ENCODE measurements at regions not wholly inside any gene's neighbourhood (a gene's known extent, or its start where the extent isn't known, plus 50 kb on each side); places are given as distances from the start of the nearest gene placed in this dataset.
"Not testable (repeated sequence)": the region's sequence is repeated elsewhere in the genome, so short reads cannot be mapped to it uniquely, and the experiment has no call there.

DNA sequence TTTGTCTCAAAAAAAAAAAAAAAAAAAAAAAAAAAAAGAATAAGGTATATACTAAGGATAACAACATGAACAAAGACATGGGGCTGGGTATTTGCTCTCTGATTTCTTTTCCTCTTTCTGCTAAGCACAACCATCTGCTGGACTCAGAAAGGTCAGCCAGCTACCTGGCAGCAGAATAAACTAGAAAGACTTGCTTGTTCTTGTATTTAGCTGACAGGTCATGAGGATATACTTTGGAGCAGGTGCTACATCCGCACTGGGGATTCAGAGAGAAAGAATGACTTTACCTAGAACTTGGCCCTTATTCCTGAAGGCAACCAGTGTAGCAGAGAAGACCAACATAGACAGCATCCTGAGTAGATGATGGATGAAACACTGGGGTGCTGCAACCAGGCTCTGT is 550.5 kb downstream of the NTRK3 start:
- H3K9ac ChIP-seq (ENCODE audit: low read length in 2 of 2), result no peak overlapping the region
- no peaks in the 10 kb centered on the region for H3K9me3 ChIP-seq (ENCODE audit: control insufficient read depth in 2 of 2, low read length in 2 of 2)
- H3K36me3 ChIP-seq (ENCODE audit: control insufficient read depth in 2 of 2, insufficient read depth in 2 of 2, low read length in 2 of 2), result no peaks in the 10 kb centered on the region
- H3K4me3 ChIP-seq (ENCODE audit: low read length in 2 of 2), result no peak overlapping the region
- no peaks in the 10 kb centered on the region for H3K4me1 ChIP-seq (ENCODE audit: control insufficient read depth, insufficient read depth, low read length)
- no peak overlapping the region for H3K27ac ChIP-seq (ENCODE audit: low read length)
- H3K27me3 ChIP-seq (ENCODE audit: control insufficient read depth in 1 of 2, insufficient read depth in 2 of 2, low read length in 2 of 2), result peaks cover 0 to 4% of the 10 kb centered on the region in 2 donors

DNA sequence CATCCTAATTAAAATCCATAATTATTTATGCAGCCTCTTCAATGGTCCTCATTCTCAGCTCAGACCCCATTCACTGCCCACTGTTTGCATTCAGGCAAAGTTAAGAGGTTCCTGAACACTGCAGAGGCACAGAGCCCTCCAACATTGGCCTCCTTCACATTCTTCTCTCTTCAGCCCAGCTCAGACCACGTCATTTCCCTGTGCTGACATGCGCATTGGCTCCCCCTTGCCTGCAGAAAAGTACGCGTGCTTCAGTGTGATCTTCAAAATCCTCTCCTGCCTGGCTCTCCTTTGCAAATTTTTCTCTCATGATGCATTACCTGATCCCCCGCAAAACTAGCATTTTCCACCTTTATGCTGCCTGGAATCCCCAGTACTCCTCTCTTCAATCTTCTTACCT is 552.3 kb downstream of the NTRK3 start:
- no peaks in the 10 kb centered on the region for H3K4me1 ChIP-seq (ENCODE audit: control insufficient read depth, insufficient read depth, low read length)
- H3K27me3 ChIP-seq (ENCODE audit: control insufficient read depth in 1 of 2, insufficient read depth in 2 of 2, low read length in 2 of 2), result peaks cover 0 to 4% of the 10 kb centered on the region in 2 donors
- H3K4me3 ChIP-seq (ENCODE audit: low read length in 2 of 2), result no peak overlapping the region
- H3K9me3 ChIP-seq (ENCODE audit: control insufficient read depth in 2 of 2, low read length in 2 of 2), result no peaks in the 10 kb centered on the region
- no peak overlapping the region for H3K27ac ChIP-seq (ENCODE audit: low read length)
- no peak overlapping the region for H3K9ac ChIP-seq (ENCODE audit: low read length in 2 of 2)
- H3K36me3 ChIP-seq (ENCODE audit: control insufficient read depth in 2 of 2, insufficient read depth in 2 of 2, low read length in 2 of 2), result no peaks in the 10 kb centered on the region

DNA sequence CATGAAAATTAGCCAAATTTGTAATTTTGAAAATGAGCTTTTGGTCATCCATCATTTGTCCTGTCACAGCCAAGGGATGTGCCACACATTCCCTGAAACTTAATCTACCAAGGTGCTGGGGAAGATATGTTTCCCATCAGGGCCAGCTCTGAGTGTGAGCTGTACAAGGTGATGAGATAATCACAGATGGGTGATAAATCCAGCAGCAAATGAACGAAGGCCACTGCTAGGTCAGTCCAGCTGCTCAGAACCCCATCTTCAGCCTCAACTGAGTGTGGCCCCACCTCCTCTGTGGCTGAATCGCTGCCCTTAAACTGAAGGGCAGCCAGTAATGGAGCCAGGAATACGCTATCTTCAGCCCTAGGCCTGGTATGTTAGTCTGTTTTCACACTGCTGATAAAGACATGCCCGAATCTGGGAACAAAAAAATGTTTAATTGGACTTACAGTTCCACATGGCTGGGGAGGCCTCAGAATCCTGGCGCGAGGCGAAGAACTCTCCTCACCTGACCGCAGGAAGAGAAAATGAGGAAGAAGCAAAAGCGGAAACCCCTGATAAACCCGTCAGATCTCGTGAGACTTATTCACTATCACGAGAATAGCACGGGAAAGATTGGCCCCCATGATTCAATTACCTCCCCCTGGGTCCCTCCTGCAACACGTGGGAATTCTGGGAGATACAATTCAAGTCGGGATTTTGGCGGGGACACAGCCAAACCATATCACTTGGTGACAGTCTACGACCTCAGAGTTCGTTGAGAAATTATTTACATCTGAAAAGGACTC is 553.0 kb downstream of the NTRK3 start:
- Histone ChIP-seq H3K36me3 (ENCODE audit: control insufficient read depth in 2 of 2, insufficient read depth in 2 of 2, low read length in 2 of 2) (no peaks in the 10 kb centered on the region), H3K9ac (ENCODE audit: low read length in 2 of 2) (no peak overlapping the region), H3K4me3 (ENCODE audit: low read length in 2 of 2) (no peak overlapping the region), H3K27me3 (ENCODE audit: control insufficient read depth in 1 of 2, insufficient read depth in 2 of 2, low read length in 2 of 2) (peaks cover 0 to 4% of the 10 kb centered on the region in 2 donors), H3K4me1 (ENCODE audit: control insufficient read depth, insufficient read depth, low read length) (no peaks in the 10 kb centered on the region), H3K9me3 (ENCODE audit: control insufficient read depth in 2 of 2, low read length in 2 of 2) (no peaks in the 10 kb centered on the region), H3K27ac (ENCODE audit: low read length) (no peak overlapping the region)

DNA sequence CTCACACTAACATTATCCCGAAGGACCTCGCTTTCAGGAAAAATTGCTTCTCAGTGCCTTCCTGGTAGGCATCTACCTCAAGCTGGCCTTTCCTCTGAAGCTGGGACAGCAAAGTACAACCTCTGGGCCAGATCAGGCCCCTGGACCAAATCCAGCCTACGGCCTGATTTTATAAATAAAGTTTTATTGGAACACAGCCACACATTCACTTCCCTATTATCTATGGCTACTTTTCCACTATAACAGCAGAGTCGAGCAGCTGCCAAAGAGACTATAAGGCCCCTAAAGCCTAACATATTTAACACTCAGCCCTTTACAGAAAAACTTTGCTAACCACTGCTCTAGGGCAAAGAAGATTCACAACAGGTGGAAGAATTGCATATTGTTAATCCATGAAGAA is 554.3 kb downstream of the NTRK3 start:
- Histone ChIP-seq H3K9me3 (ENCODE audit: control insufficient read depth in 2 of 2, low read length in 2 of 2) (no peaks in the 10 kb centered on the region), H3K4me3 (ENCODE audit: low read length in 2 of 2) (no peak overlapping the region), H3K4me1 (ENCODE audit: control insufficient read depth, insufficient read depth, low read length) (no peaks in the 10 kb centered on the region)

DNA sequence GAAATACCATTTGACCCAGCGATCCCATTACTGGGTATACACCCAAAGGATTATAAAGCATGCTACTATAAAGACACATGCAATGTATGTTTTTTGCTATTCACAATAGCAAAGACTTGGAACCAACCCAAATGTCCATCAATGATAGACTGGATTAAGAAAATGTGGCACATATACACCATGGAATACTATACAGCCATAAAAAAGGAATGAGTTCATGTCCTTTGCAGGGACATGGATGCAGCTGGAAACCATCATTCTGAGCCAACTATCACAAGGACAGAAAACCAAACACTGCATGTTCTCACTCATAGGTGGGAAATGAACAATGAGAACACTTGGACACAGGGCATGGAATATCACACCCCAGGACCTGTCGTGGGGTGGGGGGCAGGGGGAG is 558.1 kb downstream of the NTRK3 start:
- H3K9me3 ChIP-seq (ENCODE audit: control insufficient read depth in 2 of 2, low read length in 2 of 2); H3K4me3 ChIP-seq (ENCODE audit: low read length in 2 of 2); H3K27ac ChIP-seq (ENCODE audit: low read length); H3K9ac ChIP-seq (ENCODE audit: low read length in 2 of 2); H3K36me3 ChIP-seq (ENCODE audit: control insufficient read depth in 2 of 2, insufficient read depth in 2 of 2, low read length in 2 of 2); H3K4me1 ChIP-seq (ENCODE audit: control insufficient read depth, insufficient read depth, low read length); H3K27me3 ChIP-seq (ENCODE audit: control insufficient read depth in 1 of 2, insufficient read depth in 2 of 2, low read length in 2 of 2): not testable (repeated sequence)

More for the DNA sequence above, 554.3 kb downstream of the NTRK3 start:
- Histone ChIP-seq H3K9ac (ENCODE audit: low read length in 2 of 2) (no peak overlapping the region), H3K27ac (ENCODE audit: low read length) (no peak overlapping the region), H3K36me3 (ENCODE audit: control insufficient read depth in 2 of 2, insufficient read depth in 2 of 2, low read length in 2 of 2) (no peaks in the 10 kb centered on the region), H3K27me3 (ENCODE audit: control insufficient read depth in 1 of 2, insufficient read depth in 2 of 2, low read length in 2 of 2) (peaks cover 0 to 3% of the 10 kb centered on the region in 2 donors)

DNA sequence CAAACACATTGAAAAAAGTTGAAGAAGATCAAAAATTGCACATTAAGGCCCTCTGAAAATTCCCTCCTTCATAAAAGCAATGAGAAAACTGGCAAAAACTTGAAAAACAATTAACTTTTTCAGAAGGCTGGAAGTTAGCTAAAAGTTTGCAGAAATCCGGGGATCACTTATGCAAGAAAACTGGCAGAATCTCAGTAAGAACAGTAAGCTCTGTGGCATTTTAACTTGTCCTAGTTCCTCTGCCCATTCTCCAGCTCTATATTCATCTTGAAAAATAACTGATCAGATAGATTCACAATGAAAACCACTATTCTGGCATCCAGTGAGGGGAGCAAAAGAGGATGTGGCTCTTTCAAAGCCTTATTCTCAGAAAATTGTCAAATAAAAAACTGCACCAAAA is 566.8 kb downstream of the NTRK3 start:
- H3K36me3 ChIP-seq (ENCODE audit: control insufficient read depth in 2 of 2, insufficient read depth in 2 of 2, low read length in 2 of 2), result no peaks in the 10 kb centered on the region
- H3K9ac ChIP-seq (ENCODE audit: low read length in 2 of 2), result no peak overlapping the region
- H3K27ac ChIP-seq (ENCODE audit: low read length), result no peak overlapping the region
- no peak overlapping the region for H3K4me3 ChIP-seq (ENCODE audit: low read length in 2 of 2)
- H3K4me1 ChIP-seq (ENCODE audit: control insufficient read depth, insufficient read depth, low read length), result no peaks in the 10 kb centered on the region
- peaks cover 0 to 2% of the 10 kb centered on the region in 2 donors for H3K27me3 ChIP-seq (ENCODE audit: control insufficient read depth in 1 of 2, insufficient read depth in 2 of 2, low read length in 2 of 2)
- peaks cover 0 to 4% of the 10 kb centered on the region in 2 donors for H3K9me3 ChIP-seq (ENCODE audit: control insufficient read depth in 2 of 2, low read length in 2 of 2)

DNA sequence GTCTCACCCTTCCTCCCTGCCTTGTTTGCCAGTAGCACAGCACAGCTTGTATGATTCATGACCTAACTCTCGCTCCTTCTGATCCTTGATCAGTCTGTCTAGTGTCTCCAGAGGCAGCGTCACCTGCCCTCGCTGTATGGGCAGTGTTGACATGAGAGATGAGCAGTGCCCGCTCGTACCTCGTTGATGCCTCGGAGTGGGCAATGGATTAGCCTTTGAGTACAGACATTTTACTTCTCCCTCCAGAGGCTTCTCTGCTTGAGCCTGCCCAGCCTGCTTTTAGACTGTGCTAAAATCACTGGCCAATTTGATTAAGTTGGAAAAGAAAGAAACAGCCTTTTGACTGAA is 569.0 kb downstream of the NTRK3 start:
- Histone ChIP-seq H3K27ac (ENCODE audit: low read length) (no peak overlapping the region), H3K4me3 (ENCODE audit: low read length in 2 of 2) (no peak overlapping the region), H3K9me3 (ENCODE audit: control insufficient read depth in 2 of 2, low read length in 2 of 2) (peaks cover 0 to 4% of the 10 kb centered on the region in 2 donors), H3K27me3 (ENCODE audit: control insufficient read depth in 1 of 2, insufficient read depth in 2 of 2, low read length in 2 of 2) (peaks cover 0 to 2% of the 10 kb centered on the region in 2 donors), H3K4me1 (ENCODE audit: control insufficient read depth, insufficient read depth, low read length) (no peaks in the 10 kb centered on the region), H3K36me3 (ENCODE audit: control insufficient read depth in 2 of 2, insufficient read depth in 2 of 2, low read length in 2 of 2) (no peaks in the 10 kb centered on the region), H3K9ac (ENCODE audit: low read length in 2 of 2) (no peak overlapping the region)

DNA sequence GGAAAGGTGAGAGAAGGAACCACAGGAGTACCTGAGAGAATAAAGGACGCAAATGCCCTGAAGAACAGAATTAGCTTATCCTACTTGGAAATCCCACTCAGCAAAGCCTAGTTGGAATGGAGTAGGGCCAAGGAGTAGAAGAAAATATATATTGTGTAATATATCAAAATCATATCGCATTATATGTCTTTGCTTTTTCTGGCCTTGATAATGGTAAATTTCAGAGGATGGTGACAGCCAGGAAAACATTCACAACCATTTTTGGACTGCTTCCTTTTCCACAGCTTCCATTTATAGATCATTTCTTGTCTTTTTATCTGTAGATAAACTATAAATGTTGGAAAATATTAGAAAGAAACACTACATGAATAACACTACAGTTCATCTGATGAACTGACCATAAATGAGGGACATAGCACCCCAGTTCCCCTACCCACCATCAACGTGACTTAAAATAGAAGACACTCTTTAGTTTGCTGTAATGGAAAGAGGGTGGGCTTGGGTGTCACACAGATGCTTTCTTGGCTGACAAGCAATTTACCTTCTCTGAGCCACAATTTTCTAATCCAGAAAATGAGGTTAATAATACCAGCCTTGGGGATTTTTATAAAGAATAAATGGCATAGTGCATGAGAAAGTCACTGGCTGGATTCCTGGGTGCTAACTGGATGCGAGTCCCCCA is 569.6 kb downstream of the NTRK3 start:
- H3K27ac ChIP-seq (ENCODE audit: low read length), result no peak overlapping the region
- no peak overlapping the region for H3K9ac ChIP-seq (ENCODE audit: low read length in 2 of 2)
- no peaks in the 10 kb centered on the region for H3K36me3 ChIP-seq (ENCODE audit: control insufficient read depth in 2 of 2, insufficient read depth in 2 of 2, low read length in 2 of 2)
- H3K4me1 ChIP-seq (ENCODE audit: control insufficient read depth, insufficient read depth, low read length), result no peaks in the 10 kb centered on the region
- H3K4me3 ChIP-seq (ENCODE audit: low read length in 2 of 2), result no peak overlapping the region
- H3K9me3 ChIP-seq (ENCODE audit: control insufficient read depth in 2 of 2, low read length in 2 of 2), result peaks cover 0 to 4% of the 10 kb centered on the region in 2 donors
- H3K27me3 ChIP-seq (ENCODE audit: control insufficient read depth in 1 of 2, insufficient read depth in 2 of 2, low read length in 2 of 2), result peaks cover 0 to 4% of the 10 kb centered on the region in 2 donors

DNA sequence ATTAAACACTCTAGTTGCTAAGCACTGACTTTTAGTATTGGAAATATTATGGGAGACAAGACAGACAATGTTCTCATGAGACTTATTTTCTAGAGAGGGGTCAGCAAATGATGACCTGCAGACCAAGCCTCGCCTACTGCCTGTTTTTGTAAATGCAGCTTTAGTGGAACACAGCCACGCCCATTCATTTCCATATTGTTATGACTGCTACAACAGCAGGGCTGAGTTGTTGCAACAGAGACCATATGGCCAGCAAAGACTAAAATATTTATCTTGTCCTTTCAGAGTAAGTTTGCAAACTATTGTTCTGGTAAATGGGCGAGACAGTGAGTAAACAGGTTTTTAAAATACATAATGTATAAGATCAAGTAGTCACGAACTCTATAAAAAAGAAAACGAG is 570.2 kb downstream of the NTRK3 start:
- H3K36me3 ChIP-seq (ENCODE audit: control insufficient read depth in 2 of 2, insufficient read depth in 2 of 2, low read length in 2 of 2), result no peaks in the 10 kb centered on the region
- no peak overlapping the region for H3K27ac ChIP-seq (ENCODE audit: low read length)
- H3K27me3 ChIP-seq (ENCODE audit: control insufficient read depth in 1 of 2, insufficient read depth in 2 of 2, low read length in 2 of 2), result peaks cover 0 to 4% of the 10 kb centered on the region in 2 donors
- no peak overlapping the region for H3K4me3 ChIP-seq (ENCODE audit: low read length in 2 of 2)
- H3K9ac ChIP-seq (ENCODE audit: low read length in 2 of 2), result no peak overlapping the region
- no peaks in the 10 kb centered on the region for H3K4me1 ChIP-seq (ENCODE audit: control insufficient read depth, insufficient read depth, low read length)
- peaks cover 0 to 4% of the 10 kb centered on the region in 2 donors for H3K9me3 ChIP-seq (ENCODE audit: control insufficient read depth in 2 of 2, low read length in 2 of 2)

DNA sequence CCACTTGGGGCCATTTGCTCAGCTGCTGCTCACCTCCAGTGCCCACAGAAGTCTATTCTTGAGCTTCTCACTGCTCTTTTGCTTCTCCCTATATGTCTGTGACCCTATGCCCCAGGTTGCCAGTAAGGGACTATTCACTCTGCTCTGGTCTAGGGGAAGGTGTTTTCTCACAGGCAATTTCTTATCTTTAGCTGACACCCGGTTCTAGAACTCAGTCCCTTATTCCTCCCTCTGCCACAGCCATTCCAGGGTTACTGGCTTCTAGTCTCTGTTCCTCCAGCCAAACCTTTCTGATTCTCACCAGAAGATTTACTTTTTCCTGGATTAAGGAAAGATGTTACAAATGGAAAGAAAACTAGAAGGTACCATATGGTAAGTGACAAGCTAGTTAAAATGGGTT is 574.0 kb downstream of the NTRK3 start:
- Histone ChIP-seq H3K9me3 (ENCODE audit: control insufficient read depth in 2 of 2, low read length in 2 of 2) (no peaks in the 10 kb centered on the region), H3K4me3 (ENCODE audit: low read length in 2 of 2) (no peak overlapping the region), H3K27me3 (ENCODE audit: control insufficient read depth in 1 of 2, insufficient read depth in 2 of 2, low read length in 2 of 2) (peaks cover 0 to 4% of the 10 kb centered on the region in 2 donors), H3K36me3 (ENCODE audit: control insufficient read depth in 2 of 2, insufficient read depth in 2 of 2, low read length in 2 of 2) (no peaks in the 10 kb centered on the region), H3K4me1 (ENCODE audit: control insufficient read depth, insufficient read depth, low read length) (no peaks in the 10 kb centered on the region), H3K27ac (ENCODE audit: low read length) (no peak overlapping the region), H3K9ac (ENCODE audit: low read length in 2 of 2) (no peak overlapping the region)

DNA sequence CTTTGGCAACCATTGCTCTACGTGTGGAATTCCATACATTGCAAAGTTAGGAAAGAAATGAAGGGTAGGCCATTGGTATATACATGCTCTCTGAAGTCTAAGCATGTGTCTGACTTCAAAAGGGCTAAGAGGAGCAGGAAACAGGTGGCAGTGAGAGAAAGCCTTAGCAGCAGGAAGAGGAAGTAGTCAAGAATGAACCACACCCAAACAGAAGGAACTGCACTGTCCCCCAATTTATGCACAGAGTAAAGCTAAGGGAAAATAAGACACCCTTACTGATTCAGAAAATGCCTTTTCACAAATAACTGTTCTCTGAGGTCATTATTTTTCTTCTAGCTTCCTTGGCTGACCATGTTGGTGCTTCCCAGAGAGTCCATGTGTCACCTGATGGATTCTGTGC is 575.4 kb downstream of the NTRK3 start:
- no peak overlapping the region for H3K27ac ChIP-seq (ENCODE audit: low read length)
- no peaks in the 10 kb centered on the region for H3K9me3 ChIP-seq (ENCODE audit: control insufficient read depth in 2 of 2, low read length in 2 of 2)
- no peak overlapping the region for H3K9ac ChIP-seq (ENCODE audit: low read length in 2 of 2)
- peaks cover 0 to 3% of the 10 kb centered on the region in 2 donors for H3K27me3 ChIP-seq (ENCODE audit: control insufficient read depth in 1 of 2, insufficient read depth in 2 of 2, low read length in 2 of 2)
- no peaks in the 10 kb centered on the region for H3K36me3 ChIP-seq (ENCODE audit: control insufficient read depth in 2 of 2, insufficient read depth in 2 of 2, low read length in 2 of 2)
- H3K4me3 ChIP-seq (ENCODE audit: low read length in 2 of 2), result no peak overlapping the region
- H3K4me1 ChIP-seq (ENCODE audit: control insufficient read depth, insufficient read depth, low read length), result no peaks in the 10 kb centered on the region
